GM18868 (cell line): ENCODE measurements at regions not wholly inside any gene's neighbourhood (a gene's known extent, or its start where the extent isn't known, plus 50 kb on each side); places are given as distances from the start of the nearest gene placed in this dataset.

Experiments
- ATAC-seq: cut with Tn5 transposase; IDR thresholded peaks from one replicate; pipeline ENCODE4 v1.9.1; 2021; ENCODE audit warnings: mild to moderate bottlenecking, moderate library complexity; ENCODE audit not compliant: unreplicated experiment

GRCh38 chr6:157755746-157756411 lies 67.2 kb upstream of the SNX9 start:
- no peak for ATAC-seq

- no peak for ATAC-seq
Measured at GRCh38 chr6:157756708-157757429, 66.2 kb upstream of the SNX9 start.

- ATAC-seq, result no peak
Measured at GRCh38 chr6:157757430-157758403, 65.3 kb upstream of the SNX9 start.

GRCh38 chr6:157758516-157759023 lies 64.5 kb upstream of the SNX9 start:
- no peak for ATAC-seq

GRCh38 chr6:157759028-157759427 lies 64.0 kb upstream of the SNX9 start:
- no peak for ATAC-seq

- no peak for ATAC-seq
Measured at GRCh38 chr6:157760137-157760536, 62.9 kb upstream of the SNX9 start.

GRCh38 chr6:157760589-157761330 lies 62.3 kb upstream of the SNX9 start:
- ATAC-seq, result peak; percentile 20

GRCh38 chr6:157761331-157761921 lies 61.6 kb upstream of the SNX9 start:
- ATAC-seq, result peak; percentile 53

- no peak for ATAC-seq
Measured at GRCh38 chr6:157761926-157762325, 61.1 kb upstream of the SNX9 start.

GRCh38 chr6:157762636-157763035 lies 60.4 kb upstream of the SNX9 start:
- ATAC-seq, result no peak

GRCh38 chr6:157763129-157763903 lies 59.7 kb upstream of the SNX9 start:
- ATAC-seq, result no peak

GRCh38 chr6:157763904-157764177 lies 59.2 kb upstream of the SNX9 start:
- no peak for ATAC-seq

- peak; percentile 53 for ATAC-seq
Measured at GRCh38 chr6:157764178-157765068, 58.6 kb upstream of the SNX9 start.

GRCh38 chr6:157766901-157767774 lies 55.9 kb upstream of the SNX9 start:
- ATAC-seq, result no peak

- ATAC-seq, result no peak
Measured at GRCh38 chr6:157767775-157768156, 55.3 kb upstream of the SNX9 start.

- ATAC-seq, result no peak
Measured at GRCh38 chr6:157768304-157768703, 54.7 kb upstream of the SNX9 start.

GRCh38 chr6:157768863-157769551 lies 54.0 kb upstream of the SNX9 start:
- no peak for ATAC-seq
